ENCODE measurements at regions not wholly inside any gene's neighbourhood (a gene's known extent, or its start where the extent isn't known, plus 50 kb on each side); places are given as distances from the start of the nearest gene placed in this dataset.

- H3F3A ChIP-seq (replicated peaks; ENCODE audit: insufficient read depth): no peaks in the 10 kb centered on the region
- H3K9me2 ChIP-seq: no peaks in the 10 kb centered on the region
- no peak overlapping the region for H2AFZ ChIP-seq (ENCODE audit: low read depth)
- H4K20me1 ChIP-seq (ENCODE audit: insufficient read depth): no peaks in the 10 kb centered on the region
- no peak overlapping the region for H3K4me2 ChIP-seq
- 69% methylated on average over 3 of the region's 3 CpGs for WGBS (ENCODE audit: low lambda C conversion rate)
- H3K9ac ChIP-seq: no peak overlapping the region
- H3K79me2 ChIP-seq (ENCODE audit: insufficient read depth): no peaks in the 10 kb centered on the region
- H3K4me3 ChIP-seq (ENCODE audit: low read depth in 2 of 2, low read length in 1 of 2): no peak overlapping the region
- H3K4me1 ChIP-seq (ENCODE audit: control insufficient read depth in 1 of 2, insufficient read depth in 2 of 2, low read depth in 1 of 2, low read length in 1 of 2): no peaks in the 10 kb centered on the region
- H3K36me3 ChIP-seq (replicated peaks in 1 of 2; ENCODE audit: control insufficient read depth in 1 of 2, insufficient read depth in 2 of 2, low read length in 1 of 2): no peaks in the 10 kb centered on the region
- no peak for TF ChIP-seq JUND (IDR thresholded peaks at IDR 0.05)
- TF ChIP-seq RCOR1 (IDR thresholded peaks at IDR 0.05; ENCODE audit: low read length): no peak
- no peak for TF ChIP-seq EZH2phosphoT487 (IDR thresholded peaks at IDR 0.05; ENCODE audit: borderline replicate concordance, low read depth)
- TF ChIP-seq NRF1 (IDR thresholded peaks at IDR 0.05; ENCODE audit: low read depth, low read length): no peak
- no peak for TF ChIP-seq GATA2 (CRISPR knock-in tag; IDR thresholded peaks at IDR 0.05)
- no peak for TF ChIP-seq RFX5 (IDR thresholded peaks at IDR 0.05; ENCODE audit: low read length)
- TF ChIP-seq YY1 (IDR thresholded peaks at IDR 0.05; ENCODE audit: low read depth): no peak
- no peak for TF ChIP-seq ELF1 (IDR thresholded peaks at IDR 0.05)
- TF ChIP-seq TCF12 (IDR thresholded peaks at IDR 0.05): no peak
- no peak for TF ChIP-seq SIN3A (IDR thresholded peaks at IDR 0.05; ENCODE audit: borderline replicate concordance, low read depth, low read length)
- no peak for TF ChIP-seq TEAD4 (IDR thresholded peaks at IDR 0.05; ENCODE audit: borderline replicate concordance, insufficient read depth)
- no peak for TF ChIP-seq MEF2A (IDR thresholded peaks at IDR 0.05; ENCODE audit: borderline replicate concordance, low read depth)
- TF ChIP-seq PBX3 (IDR thresholded peaks at IDR 0.05): no peak
- no peak for TF ChIP-seq NFIC (IDR thresholded peaks at IDR 0.05; ENCODE audit: borderline replicate concordance)
- TF ChIP-seq FOXJ3 (CRISPR knock-in tag; IDR thresholded peaks at IDR 0.05): no peak
- no peak for TF ChIP-seq MAX (IDR thresholded peaks at IDR 0.05; ENCODE audit: low read depth)
- TF ChIP-seq CHD2 (IDR thresholded peaks at IDR 0.05; ENCODE audit: low read length, partially characterized antibody): no peak
- TF ChIP-seq TAF1 (IDR thresholded peaks at IDR 0.05; ENCODE audit: borderline replicate concordance, low read depth, low read length): no peak
- no peaks in the 10 kb centered on the region for H3K9me3 ChIP-seq
- DNase-seq: no peak
- ChIA-PET CTCF (interaction anchor here (0.9 to 1.0 kb wide), 2 partner anchors 11 to 905 kb away, joined by 3 to 6 read pairs; no protein-coding TSS in a partner anchor), POLR2A (no interaction called here)
- H3K27ac ChIP-seq (ENCODE audit: low read depth in 2 of 2, low read length in 1 of 2): no peak overlapping the region
- no peaks in the 10 kb centered on the region for H3K27me3 ChIP-seq (ENCODE audit: insufficient read depth)
These were observed 147.6 kb downstream of the KCTD12 start for GRCh38 chr13:76738616-76739015.

- WGBS (ENCODE audit: low lambda C conversion rate): 74% methylated on average over 3 of the region's 3 CpGs
- no peak overlapping the region for H3K9ac ChIP-seq
- no peaks in the 10 kb centered on the region for H3K4me1 ChIP-seq (ENCODE audit: control insufficient read depth in 1 of 2, insufficient read depth in 2 of 2, low read depth in 1 of 2, low read length in 1 of 2)
- no peaks in the 10 kb centered on the region for H3K36me3 ChIP-seq (replicated peaks in 1 of 2; ENCODE audit: control insufficient read depth in 1 of 2, insufficient read depth in 2 of 2, low read length in 1 of 2)
- no peaks in the 10 kb centered on the region for H3K9me3 ChIP-seq
- H3K27me3 ChIP-seq (ENCODE audit: insufficient read depth): no peaks in the 10 kb centered on the region
- H3K9me2 ChIP-seq: no peaks in the 10 kb centered on the region
- ChIA-PET CTCF (no interaction called here), POLR2A (no interaction called here)
- no peak overlapping the region for H3K4me2 ChIP-seq
- H3K4me3 ChIP-seq (ENCODE audit: low read depth in 2 of 2, low read length in 1 of 2): no peak overlapping the region
- H3K27ac ChIP-seq (ENCODE audit: low read depth in 2 of 2, low read length in 1 of 2): no peak overlapping the region
- no peaks in the 10 kb centered on the region for H3F3A ChIP-seq (replicated peaks; ENCODE audit: insufficient read depth)
- no peak overlapping the region for H2AFZ ChIP-seq (ENCODE audit: low read depth)
- no peaks in the 10 kb centered on the region for H4K20me1 ChIP-seq (ENCODE audit: insufficient read depth)
- DNase-seq: no peak
- no peaks in the 10 kb centered on the region for H3K79me2 ChIP-seq (ENCODE audit: insufficient read depth)
- TF ChIP-seq CTCF (IDR thresholded peaks at IDR 0.05) (no peak), FOXJ3 (CRISPR knock-in tag; IDR thresholded peaks at IDR 0.05) (no peak), MEF2A (IDR thresholded peaks at IDR 0.05; ENCODE audit: borderline replicate concordance, low read depth) (no peak), NFIC (IDR thresholded peaks at IDR 0.05; ENCODE audit: borderline replicate concordance) (no peak), TCF12 (IDR thresholded peaks at IDR 0.05) (no peak), CHD2 (IDR thresholded peaks at IDR 0.05; ENCODE audit: low read length, partially characterized antibody) (no peak), TAF1 (IDR thresholded peaks at IDR 0.05; ENCODE audit: borderline replicate concordance, low read depth, low read length) (no peak), SIN3A (IDR thresholded peaks at IDR 0.05; ENCODE audit: borderline replicate concordance, low read depth, low read length) (no peak), POLR2AphosphoS5 (IDR thresholded peaks at IDR 0.05; ENCODE audit: low read depth, low read length) (no peak), NRF1 (IDR thresholded peaks at IDR 0.05; ENCODE audit: low read depth, low read length) (no peak)
- TF ChIP-seq, protein P1, sequence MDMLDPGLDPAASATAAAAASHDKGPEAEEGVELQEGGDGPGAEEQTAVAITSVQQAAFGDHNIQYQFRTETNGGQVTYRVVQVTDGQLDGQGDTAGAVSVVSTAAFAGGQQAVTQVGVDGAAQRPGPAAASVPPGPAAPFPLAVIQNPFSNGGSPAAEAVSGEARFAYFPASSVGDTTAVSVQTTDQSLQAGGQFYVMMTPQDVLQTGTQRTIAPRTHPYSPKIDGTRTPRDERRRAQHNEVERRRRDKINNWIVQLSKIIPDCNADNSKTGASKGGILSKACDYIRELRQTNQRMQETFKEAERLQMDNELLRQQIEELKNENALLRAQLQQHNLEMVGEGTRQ (IDR thresholded peaks at IDR 0.05; ENCODE audit: borderline replicate concordance, low read depth, low read length): no peak
- TF ChIP-seq, protein P2, sequence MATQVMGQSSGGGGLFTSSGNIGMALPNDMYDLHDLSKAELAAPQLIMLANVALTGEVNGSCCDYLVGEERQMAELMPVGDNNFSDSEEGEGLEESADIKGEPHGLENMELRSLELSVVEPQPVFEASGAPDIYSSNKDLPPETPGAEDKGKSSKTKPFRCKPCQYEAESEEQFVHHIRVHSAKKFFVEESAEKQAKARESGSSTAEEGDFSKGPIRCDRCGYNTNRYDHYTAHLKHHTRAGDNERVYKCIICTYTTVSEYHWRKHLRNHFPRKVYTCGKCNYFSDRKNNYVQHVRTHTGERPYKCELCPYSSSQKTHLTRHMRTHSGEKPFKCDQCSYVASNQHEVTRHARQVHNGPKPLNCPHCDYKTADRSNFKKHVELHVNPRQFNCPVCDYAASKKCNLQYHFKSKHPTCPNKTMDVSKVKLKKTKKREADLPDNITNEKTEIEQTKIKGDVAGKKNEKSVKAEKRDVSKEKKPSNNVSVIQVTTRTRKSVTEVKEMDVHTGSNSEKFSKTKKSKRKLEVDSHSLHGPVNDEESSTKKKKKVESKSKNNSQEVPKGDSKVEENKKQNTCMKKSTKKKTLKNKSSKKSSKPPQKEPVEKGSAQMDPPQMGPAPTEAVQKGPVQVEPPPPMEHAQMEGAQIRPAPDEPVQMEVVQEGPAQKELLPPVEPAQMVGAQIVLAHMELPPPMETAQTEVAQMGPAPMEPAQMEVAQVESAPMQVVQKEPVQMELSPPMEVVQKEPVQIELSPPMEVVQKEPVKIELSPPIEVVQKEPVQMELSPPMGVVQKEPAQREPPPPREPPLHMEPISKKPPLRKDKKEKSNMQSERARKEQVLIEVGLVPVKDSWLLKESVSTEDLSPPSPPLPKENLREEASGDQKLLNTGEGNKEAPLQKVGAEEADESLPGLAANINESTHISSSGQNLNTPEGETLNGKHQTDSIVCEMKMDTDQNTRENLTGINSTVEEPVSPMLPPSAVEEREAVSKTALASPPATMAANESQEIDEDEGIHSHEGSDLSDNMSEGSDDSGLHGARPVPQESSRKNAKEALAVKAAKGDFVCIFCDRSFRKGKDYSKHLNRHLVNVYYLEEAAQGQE (IDR thresholded peaks at IDR 0.05; ENCODE audit: low read depth, low read length): no peak
These were observed 148.7 kb downstream of the KCTD12 start for GRCh38 chr13:76737526-76737925.
